IPS-NIHi11 (cell line): ENCODE measurements at regions not wholly inside any gene's neighbourhood (a gene's known extent, or its start where the extent isn't known, plus 50 kb on each side); places are given as distances from the start of the nearest gene placed in this dataset.
"Not testable (repeated sequence)": the region's sequence is repeated elsewhere in the genome, so short reads cannot be mapped to it uniquely, and the experiment has no call there.

Experiments used
- DNase-seq: peaks from one replicate; pipeline ENCODE4 v3.0.0; 2012; ENCODE audit warnings: mixed read lengths, low spot score

GRCh38 chr12:111271674-111272418, 97.0 kb downstream of the PHETA1 start:
- no peak for DNase-seq

DNA sequence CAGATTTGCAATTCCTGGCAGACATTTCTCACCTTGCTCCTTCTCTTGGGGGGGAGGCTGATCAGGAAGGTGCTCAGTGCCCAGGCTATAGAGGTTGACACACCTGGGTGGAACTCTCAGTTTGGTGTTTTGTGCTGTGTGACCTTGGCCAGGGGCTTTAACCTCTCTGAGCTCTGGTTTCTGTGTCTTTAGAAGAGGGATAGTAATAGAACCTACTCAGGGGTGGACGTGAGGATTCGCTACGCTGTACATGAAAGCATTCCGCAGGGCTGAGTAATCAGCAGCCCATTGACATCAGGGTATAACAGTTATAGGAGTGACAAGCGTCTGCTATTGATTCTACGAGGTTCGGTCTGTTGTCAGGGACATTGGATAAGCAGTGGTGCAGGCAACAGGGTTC, 98.1 kb downstream of the PHETA1 start:
- no peak for DNase-seq

GRCh38 chr12:111270239-111270638, 98.7 kb downstream of the PHETA1 start:
- DNase-seq = no peak

GRCh38 chr12:111269718-111270117, 99.2 kb downstream of the PHETA1 start:
- DNase-seq = no peak

DNA sequence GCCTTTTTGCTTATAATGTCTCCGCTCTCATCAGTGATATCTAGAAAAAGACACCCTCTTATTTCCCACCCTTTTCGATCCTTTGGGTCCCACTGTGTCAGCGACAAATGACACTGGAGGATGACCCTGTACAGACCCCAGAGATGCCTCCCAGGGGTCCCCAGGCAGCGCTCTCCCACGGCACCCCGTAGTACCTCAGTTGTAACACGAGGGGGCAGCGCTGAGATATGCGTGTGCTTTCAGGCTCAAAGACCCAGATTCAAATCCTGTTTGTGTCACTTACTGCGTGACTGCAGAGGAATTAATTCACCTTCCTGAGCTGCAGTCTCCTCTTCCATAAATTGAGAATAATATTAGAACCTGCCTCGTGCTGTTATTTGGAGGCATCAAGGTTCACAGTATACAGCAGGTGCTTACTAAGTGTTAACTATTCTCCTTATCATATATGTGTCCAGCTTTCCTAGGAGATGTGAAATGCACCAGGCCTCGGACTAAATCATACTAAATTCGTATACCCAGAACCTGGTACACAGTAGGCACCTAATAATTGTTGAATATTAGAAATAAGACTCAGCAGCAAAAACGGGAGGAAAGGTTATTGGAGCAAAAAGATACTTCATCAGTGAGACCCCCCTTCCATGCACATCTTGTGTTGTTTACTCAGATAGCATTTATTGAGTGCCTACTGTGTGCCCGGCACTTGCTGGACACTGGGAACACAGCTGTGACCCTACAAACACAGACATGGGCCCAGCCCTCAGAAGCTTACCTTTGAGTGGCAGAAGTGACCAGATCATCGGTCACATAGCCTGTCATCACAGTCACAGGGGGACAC, 99.9 kb downstream of the PHETA1 start:
- peak; percentile 75 for DNase-seq

GRCh38 chr12:111267144-111267543, 101.8 kb downstream of the PHETA1 start:
- no peak for DNase-seq

DNA sequence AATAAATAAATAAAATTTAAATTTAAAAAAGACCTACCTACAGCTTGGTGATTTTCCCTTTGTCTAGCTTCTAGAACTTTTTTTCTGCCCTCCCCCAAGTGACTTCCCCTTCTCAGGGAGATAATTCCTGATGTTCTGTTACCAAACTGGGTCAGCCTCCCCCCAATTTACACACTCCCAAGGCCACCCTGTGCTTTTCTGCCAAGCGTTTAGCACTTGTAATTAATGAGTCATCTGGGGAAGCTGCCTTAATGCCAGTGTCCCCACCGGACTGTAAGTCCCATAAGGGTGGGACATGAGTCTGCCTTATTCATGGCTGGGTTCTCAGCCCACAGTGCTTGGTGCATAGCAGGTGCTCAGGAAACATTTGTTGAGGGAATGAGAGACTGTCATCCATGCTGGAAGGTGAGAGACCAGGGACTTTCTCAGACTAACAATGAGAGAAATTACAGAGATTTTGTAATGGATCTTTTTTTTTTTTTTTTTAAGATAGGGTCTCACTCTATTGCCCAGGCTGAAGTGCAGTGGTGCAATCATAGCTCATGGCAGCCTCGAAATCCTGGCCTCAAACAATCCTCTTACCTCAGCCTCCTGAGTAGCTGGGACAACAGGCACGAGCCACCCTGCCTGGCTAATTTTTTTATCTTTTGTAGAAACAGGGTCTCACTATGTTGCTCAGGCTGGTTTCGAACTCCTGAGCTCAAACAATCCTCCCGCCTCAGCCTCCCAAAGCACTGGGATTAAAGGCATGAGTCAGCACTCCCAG, 106.8 kb downstream of the PHETA1 start:
- DNase-seq = no peak

DNA sequence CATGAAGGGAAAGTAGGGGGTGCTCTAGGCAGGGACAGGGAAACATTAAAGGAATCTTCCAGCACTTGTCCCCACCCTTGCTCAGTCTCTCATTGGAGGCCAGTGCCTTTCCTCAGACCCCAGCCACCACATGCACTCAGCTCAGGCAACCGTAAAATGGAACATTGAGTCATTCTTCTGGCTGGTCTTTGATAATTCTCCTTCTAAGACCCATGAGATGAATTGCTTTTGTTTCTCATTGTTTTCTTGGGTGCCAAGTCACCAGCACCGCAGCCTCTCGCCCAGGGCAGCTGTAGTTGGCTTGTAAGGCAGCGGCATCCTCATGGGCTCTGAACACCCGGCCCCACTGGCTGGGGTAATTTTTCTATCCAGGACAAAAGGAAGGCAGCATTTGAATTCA, 108.2 kb downstream of the PHETA1 start:
- DNase-seq = no peak

DNA sequence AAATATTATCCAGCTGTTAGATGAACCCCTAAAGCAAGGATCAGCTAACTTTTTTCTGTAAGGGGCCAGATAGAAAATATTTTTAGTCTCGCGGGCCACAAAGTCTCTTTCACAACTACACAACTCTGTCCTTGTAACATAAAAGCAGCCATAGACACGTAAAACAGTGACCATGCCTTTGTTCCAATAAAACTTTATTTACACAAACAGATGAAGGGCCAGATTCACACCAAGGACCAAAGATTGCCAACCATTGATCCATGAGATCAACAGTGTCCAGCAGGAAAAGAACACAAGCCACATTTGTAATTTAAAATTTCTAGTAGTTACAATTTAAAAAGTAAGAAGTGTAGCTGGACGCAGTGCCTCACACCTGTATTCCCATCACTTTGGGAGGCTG, 109.7 kb downstream of the PHETA1 start:
- no peak for DNase-seq

- not testable (repeated sequence) for DNase-seq
Observed at GRCh38 chr12:111258081-111258480, 110.8 kb downstream of the PHETA1 start.

GRCh38 chr12:111257435-111257902, 111.4 kb downstream of the PHETA1 start:
- no peak for DNase-seq

GRCh38 chr12:111256629-111257434, 112.1 kb downstream of the PHETA1 start:
- no peak for DNase-seq

- no peak for DNase-seq
Observed at GRCh38 chr12:111255261-111255660, 113.6 kb downstream of the PHETA1 start.

DNA sequence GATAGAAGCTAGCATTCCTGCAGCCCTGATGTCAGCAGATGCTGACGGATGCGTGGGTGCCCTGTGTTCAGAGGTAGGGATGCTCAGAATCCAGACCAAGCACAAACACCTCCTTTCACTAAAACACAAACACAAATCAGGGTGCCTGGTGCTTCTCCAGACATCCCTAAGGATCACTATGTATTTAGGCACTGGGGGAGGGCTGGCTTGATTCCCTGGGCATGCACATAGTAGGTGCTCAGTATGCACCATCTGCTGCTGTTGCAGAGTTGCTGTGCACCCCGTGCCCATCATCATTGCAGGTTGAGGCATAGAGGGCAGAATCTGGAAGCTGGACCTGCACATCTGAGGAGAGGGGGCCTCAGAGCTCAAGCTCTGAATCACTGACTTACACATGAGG, 114.8 kb downstream of the PHETA1 start:
- DNase-seq = no peak

DNA sequence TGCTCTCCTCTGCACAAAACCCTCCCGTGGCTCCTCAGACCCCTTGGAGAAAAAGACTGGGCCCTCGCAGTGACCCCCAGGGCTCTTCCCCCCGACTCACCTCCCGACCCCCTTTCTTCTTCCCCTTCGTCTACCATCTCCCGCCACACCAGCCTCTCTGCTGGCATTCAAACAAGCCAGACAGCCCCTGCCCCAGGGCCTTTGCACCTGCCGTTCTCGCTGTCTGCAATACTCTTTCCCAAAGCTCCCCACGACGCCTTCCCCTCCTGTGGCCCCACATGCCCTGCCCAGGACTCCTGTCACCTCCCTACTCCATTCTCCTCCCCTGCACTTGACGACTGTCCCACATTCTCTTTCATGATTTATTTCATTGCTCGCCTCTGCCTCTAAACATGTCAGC, 115.7 kb downstream of the PHETA1 start:
- no peak for DNase-seq

DNA sequence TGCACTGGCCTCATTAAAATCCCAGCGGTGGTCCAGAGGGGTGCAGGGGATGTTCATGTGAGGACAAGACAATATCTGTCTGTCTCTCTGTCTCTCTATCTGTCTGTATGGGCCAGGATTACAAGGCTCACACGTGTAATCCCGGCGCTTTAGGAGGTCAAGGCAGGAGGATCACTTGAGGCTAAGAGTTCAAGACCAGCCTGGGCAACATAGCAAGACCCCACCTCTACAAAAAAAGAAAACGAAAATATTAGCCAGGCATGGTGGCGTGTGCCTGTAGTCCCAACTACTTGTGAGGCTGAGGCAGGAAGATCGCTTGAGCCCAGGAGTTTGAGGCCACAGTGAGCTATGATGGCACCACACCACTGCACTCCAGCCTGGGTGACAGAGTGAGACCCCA, 117.1 kb downstream of the PHETA1 start:
- DNase-seq = no peak

DNA sequence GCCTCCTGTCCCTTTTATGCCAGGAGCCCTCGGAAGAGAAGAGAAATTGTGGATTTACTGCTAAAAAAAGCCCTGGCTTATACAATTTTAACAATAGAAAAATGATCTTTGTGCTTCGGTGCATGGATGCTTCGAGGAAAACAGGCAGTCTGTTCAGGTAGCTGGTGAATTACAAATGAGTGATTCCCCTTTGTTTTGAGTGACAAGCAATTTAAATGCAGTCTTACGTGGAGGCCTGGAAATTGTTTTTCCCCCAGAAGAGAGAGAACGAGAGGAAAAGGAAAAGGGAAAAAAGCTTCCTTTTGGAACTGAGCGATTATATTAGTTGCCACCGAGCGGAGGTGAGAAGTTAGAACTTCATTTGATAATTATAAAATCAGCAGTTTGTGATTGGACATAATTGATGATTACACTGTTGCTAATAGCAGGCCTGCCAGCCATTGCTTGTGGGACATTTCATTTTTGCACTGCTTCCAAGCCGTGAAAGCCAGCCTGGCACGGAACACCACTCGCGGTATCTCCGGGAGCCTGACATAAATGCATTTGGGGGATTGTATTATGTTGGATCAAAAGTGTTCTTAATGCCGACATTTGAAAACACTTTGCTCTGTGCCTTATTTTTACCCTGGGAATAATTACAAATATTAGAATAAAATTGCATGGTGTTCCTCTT, 117.7 kb downstream of the PHETA1 start:
- DNase-seq = no peak

DNA sequence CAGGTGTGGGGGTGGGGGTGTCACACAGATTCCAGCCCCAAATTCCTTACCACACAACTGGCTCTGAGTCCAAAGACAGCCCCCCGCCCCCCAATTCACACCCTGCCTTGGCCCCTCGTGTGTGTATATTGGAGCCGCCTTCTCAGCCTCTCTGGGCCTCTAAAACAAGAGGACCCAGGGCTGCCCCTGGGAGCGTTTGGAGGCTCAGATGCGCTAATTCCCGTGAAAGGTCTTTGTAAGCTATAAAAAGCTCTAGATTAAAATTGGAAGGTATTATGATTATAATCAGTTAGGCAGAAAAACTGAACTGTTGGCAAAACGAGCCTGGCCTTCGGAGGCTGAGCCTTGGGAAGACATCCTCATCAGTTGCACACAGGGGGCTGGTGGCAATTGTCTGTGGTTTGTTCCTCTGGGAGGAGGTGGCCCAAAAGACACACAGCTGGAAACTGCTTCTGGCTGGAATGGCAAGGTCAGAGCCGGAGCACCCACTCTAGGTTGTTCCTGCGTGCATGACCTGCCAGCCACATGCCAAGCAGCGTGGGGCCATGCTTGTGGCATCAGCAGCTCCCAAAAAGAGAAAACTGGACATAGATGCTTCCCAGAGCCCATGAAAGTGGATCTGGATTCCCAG, 118.5 kb downstream of the PHETA1 start:
- DNase-seq = no peak

GRCh38 chr12:111249757-111250156, 119.1 kb downstream of the PHETA1 start:
- no peak for DNase-seq

DNA sequence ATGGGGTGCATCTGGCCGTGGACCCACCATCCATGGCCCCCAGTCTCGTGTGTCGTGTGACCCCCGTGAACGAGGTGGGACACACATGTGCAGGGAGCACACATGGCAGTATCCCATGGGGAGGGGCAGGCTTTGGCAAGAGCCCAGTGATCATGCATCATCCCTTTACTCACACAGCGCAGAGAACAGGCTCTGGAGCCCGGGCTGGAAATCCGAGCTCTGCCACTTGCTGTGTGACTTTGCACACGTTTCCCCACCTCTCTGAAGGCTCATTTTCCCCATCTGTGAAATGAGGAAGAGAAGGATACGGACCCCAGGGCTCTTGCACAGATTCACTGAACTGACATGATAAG, 119.9 kb downstream of the PHETA1 start:
- DNase-seq = no peak
